ENCODE measurements at regions not wholly inside any gene's neighbourhood (a gene's known extent, or its start where the extent isn't known, plus 50 kb on each side); places are given as distances from the start of the nearest gene placed in this dataset.

DNA sequence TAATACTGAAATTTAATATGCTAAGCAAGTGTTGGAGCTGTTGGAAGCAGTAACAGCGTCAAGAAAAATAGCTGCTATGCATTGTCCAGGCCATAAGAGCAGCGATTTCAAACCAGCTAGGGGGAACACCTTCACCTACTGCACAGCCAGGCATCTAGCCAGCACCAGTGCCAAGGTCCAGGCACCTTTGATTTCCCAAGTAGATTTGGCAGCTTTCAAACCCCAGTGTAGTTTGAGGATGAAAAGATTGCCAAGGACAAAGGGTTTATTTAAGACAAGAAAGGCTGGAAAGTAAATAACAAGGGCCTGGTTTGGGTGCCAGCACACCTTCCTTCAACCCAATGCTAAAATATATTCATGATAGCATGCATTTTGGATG is 65.4 kb upstream of the ZNF92 start:
- TF ChIP-seq, protein P1, sequence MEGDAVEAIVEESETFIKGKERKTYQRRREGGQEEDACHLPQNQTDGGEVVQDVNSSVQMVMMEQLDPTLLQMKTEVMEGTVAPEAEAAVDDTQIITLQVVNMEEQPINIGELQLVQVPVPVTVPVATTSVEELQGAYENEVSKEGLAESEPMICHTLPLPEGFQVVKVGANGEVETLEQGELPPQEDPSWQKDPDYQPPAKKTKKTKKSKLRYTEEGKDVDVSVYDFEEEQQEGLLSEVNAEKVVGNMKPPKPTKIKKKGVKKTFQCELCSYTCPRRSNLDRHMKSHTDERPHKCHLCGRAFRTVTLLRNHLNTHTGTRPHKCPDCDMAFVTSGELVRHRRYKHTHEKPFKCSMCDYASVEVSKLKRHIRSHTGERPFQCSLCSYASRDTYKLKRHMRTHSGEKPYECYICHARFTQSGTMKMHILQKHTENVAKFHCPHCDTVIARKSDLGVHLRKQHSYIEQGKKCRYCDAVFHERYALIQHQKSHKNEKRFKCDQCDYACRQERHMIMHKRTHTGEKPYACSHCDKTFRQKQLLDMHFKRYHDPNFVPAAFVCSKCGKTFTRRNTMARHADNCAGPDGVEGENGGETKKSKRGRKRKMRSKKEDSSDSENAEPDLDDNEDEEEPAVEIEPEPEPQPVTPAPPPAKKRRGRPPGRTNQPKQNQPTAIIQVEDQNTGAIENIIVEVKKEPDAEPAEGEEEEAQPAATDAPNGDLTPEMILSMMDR (IDR thresholded peaks at IDR 0.05) = no peak
- TF ChIP-seq POLR2A (IDR thresholded peaks at IDR 0.05) = no peak

Data from Peyer's patch (tissue), 4 donors.